Peyer's patch (tissue), 4 donors: ENCODE measurements at regions not wholly inside any gene's neighbourhood (a gene's known extent, or its start where the extent isn't known, plus 50 kb on each side); places are given as distances from the start of the nearest gene placed in this dataset.

Experiments
- DNase-seq, 3 donors: peaks; one replicate each; pipeline ENCODE4 v3.0.0-alpha.2; 2017 to 2019
- H3K27ac ChIP-seq, 4 donors: fragments of 200-600 bp; sonication (generic); one replicate each; pipeline ENCODE4 v1.5.1; 2016 to 2019
- H3K27me3 ChIP-seq, 2 donors: fragments of 200-600 bp; sonication (generic); one replicate each; pipeline ENCODE4 v1.5.1; 2019
- H3K36me3 ChIP-seq, 3 donors: fragments of 200-600 bp; sonication (generic); one replicate each; pipeline ENCODE4 v1.5.1; 2016 to 2019
- H3K4me1 ChIP-seq, 4 donors: fragments of 200-600 bp; sonication (generic); one replicate each; pipeline ENCODE4 v1.5.1; 2016 to 2019
- H3K4me3 ChIP-seq, 4 donors: fragments of 200-600 bp; sonication (generic); 1 replicate in 3 of 4; 2 replicates in 1 of 4; pipeline ENCODE4 v1.5.1; 2016 to 2019; ENCODE audit warnings: mild to moderate bottlenecking in 1 of 4
- H3K9me3 ChIP-seq, 4 donors: fragments of 200-600 bp; sonication (generic); one replicate each; pipeline ENCODE4 v1.5.1; 2016 to 2019; ENCODE audit warnings: mild to moderate bottlenecking in 1 of 4
- POLR2A ChIP-seq, 2 donors: fragments of 450-650 bp; IDR thresholded peaks; one replicate each; pipeline ENCODE4 v1.5.1; 2017; ENCODE audit warnings: antibody characterized with exemption in 2 of 2, mild to moderate bottlenecking in 2 of 2, moderate library complexity in 2 of 2
- TF ChIP-seq, protein P1 (sequence below), 6 experiments: fragments of 450-650 bp in 4 of 6; fragments of 200-600 bp in 2 of 6; sonication (generic) in 1 of 6; IDR thresholded peaks; one replicate each; pipeline ENCODE4 v1.5.1; 2017 to 2019; ENCODE audit warnings: antibody characterized with exemption in 6 of 6, mild to moderate bottlenecking in 3 of 6, moderate library complexity in 1 of 6

DNA sequence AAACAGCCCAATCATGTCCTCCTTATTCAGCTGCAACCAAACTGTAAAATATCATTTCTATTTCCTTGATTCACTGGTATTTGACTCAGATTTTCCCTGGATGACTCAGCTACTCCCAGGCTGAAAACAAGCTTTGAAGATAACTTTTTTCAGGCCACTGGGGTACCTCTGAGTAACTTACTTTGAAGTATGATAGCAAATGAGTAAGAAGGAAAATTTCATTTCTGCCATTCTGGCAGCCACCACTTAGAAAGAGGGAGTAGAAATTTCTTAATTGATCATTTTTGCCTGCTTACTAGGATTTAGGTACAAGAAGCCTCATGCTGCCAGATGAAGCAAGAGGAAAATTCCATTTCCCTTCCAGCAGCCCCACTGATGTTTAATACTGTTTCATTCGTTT lies 247.4 kb downstream of the PRELID2 start:
- Histone ChIP-seq H3K27ac (no peak overlapping the region), H3K4me3 (no peak overlapping the region), H3K27me3 (no peaks in the 10 kb centered on the region), H3K36me3 (no peaks in the 10 kb centered on the region), H3K9me3 (no peaks in the 10 kb centered on the region), H3K4me1 (peaks cover 0 to 12% (median 0%) of the 10 kb centered on the region in 4 donors)
- TF ChIP-seq, protein P1, sequence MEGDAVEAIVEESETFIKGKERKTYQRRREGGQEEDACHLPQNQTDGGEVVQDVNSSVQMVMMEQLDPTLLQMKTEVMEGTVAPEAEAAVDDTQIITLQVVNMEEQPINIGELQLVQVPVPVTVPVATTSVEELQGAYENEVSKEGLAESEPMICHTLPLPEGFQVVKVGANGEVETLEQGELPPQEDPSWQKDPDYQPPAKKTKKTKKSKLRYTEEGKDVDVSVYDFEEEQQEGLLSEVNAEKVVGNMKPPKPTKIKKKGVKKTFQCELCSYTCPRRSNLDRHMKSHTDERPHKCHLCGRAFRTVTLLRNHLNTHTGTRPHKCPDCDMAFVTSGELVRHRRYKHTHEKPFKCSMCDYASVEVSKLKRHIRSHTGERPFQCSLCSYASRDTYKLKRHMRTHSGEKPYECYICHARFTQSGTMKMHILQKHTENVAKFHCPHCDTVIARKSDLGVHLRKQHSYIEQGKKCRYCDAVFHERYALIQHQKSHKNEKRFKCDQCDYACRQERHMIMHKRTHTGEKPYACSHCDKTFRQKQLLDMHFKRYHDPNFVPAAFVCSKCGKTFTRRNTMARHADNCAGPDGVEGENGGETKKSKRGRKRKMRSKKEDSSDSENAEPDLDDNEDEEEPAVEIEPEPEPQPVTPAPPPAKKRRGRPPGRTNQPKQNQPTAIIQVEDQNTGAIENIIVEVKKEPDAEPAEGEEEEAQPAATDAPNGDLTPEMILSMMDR (IDR thresholded peaks at IDR 0.05), result no peak
- no peak for TF ChIP-seq POLR2A (IDR thresholded peaks at IDR 0.05)
- no peak for DNase-seq

DNA sequence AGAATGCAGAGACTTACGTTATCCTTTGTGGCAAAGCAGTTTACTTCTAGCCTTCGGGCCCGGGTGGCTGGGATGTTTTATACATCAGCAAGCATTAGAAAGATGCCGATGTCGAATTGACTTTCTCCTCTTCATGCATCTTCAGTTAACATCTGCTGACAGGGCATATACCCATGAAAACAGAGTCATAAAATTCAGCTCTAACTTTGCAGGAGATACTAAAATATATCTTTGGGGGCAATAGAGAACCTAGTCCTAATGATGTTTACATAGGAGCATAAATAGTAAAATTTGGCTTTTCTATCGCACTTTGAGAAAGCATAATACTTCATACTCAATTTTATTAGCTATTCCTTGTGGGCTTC lies 247.9 kb downstream of the PRELID2 start:
- DNase-seq, result no peak
- no peaks in the 10 kb centered on the region for H3K9me3 ChIP-seq
- peaks cover 0 to 12% (median 0%) of the 10 kb centered on the region in 4 donors for H3K4me1 ChIP-seq
- peak overlapping the region in 1 of 4 donors; percentile 62 for H3K27ac ChIP-seq
- H3K4me3 ChIP-seq, result no peak overlapping the region
- no peaks in the 10 kb centered on the region for H3K27me3 ChIP-seq
- no peak for TF ChIP-seq POLR2A (IDR thresholded peaks at IDR 0.05)
- TF ChIP-seq, protein P1 (IDR thresholded peaks at IDR 0.05), result no peak
- no peaks in the 10 kb centered on the region for H3K36me3 ChIP-seq

DNA sequence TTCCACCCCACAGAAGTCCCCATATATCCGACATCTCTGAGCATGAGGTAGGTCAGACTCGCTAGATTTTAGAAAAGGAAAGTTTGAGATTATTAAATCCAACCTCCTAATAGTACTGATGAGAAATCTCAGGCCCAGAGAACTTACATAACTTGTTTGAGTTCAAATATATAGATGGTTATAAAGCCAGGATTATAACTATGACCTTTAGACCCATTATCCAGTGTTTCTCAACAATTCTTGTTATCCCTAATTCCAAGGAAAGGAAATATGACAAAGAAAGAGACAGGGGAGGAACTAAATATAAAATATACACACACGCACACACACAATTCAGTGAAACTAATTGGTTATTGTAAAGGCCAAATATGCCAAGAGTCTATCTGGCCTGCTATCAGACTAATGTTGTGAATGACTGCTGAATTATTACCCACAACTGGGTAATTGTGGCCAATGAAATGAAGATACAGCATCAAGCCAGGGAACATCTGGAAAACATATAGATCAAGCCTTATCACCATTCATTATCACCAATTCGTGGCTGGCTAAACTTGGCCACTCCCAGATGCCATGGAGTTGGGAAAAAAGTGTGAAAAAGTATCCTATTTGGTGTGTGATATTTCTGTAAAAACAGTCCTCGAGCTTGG lies 248.4 kb downstream of the PRELID2 start:
- H3K27me3 ChIP-seq, result no peaks in the 10 kb centered on the region
- no peaks in the 10 kb centered on the region for H3K36me3 ChIP-seq
- no peaks in the 10 kb centered on the region for H3K9me3 ChIP-seq
- peak overlapping the region in 2 of 4 donors; percentile 4 to 62 for H3K27ac ChIP-seq
- H3K4me1 ChIP-seq, result peaks cover 0 to 12% (median 0%) of the 10 kb centered on the region in 4 donors
- no peak for DNase-seq
- TF ChIP-seq, protein P1 (IDR thresholded peaks at IDR 0.05), result no peak
- TF ChIP-seq POLR2A (IDR thresholded peaks at IDR 0.05), result no peak
- no peak overlapping the region for H3K4me3 ChIP-seq

DNA sequence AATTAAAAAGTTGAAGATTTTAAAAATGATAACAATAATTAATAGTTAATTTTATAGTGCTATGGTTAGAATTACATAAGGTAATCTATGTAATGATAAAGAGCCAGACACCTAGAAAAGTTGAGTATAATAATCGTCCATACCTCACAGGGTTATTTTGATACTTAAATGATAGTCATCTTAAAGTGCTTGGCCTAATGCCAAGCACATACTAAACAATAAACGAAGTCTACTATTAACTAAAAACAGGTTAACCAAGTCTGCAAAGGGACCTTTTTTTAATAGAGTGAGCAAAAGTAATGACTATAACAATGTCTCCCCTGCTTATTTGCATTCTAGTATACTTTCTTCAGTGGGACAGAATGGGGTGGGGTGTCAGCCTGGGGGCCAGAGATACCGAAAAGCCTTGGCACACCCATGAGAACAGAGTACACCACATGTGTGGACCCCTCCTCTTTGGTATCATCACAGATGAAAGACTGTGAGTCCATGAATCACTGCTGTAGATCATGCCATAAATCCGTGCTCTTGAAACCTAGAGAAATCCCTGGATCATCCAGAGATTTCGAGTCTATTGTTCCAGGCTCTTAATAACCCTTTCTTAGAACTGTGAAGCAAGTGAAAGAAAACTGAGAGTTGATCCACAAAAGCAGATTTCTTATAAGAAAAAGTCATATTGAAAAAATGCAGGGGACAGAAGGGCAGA lies 249.5 kb downstream of the PRELID2 start:
- DNase-seq, result no peak
- H3K27me3 ChIP-seq, result no peaks in the 10 kb centered on the region
- H3K4me3 ChIP-seq, result no peak overlapping the region
- H3K36me3 ChIP-seq, result no peaks in the 10 kb centered on the region
- TF ChIP-seq, protein P1 (IDR thresholded peaks at IDR 0.05), result no peak
- no peak for TF ChIP-seq POLR2A (IDR thresholded peaks at IDR 0.05)
- peak overlapping the region in 2 of 4 donors; percentile 4 to 57 for H3K27ac ChIP-seq
- no peaks in the 10 kb centered on the region for H3K9me3 ChIP-seq
- H3K4me1 ChIP-seq, result peaks cover 0 to 12% (median 0%) of the 10 kb centered on the region in 4 donors

DNA sequence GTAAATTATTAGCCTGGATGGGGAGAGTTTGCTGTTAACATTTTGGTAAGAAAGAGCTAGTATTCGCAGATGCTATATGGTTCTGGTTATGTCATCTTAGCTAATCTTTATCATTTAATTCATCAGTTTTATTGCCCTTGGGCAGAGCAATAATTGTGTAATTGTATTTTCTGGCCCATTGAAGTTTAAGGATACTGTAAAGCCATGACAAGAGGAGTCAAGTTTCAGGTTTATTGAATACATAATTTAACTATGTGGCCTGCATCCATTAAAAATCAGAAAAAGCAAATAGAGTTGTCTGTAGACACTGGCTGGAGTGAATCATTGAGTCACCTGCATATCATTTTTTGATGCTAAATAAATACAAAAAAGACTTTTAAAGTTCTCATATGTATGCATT lies 255.8 kb downstream of the PRELID2 start:
- H3K4me1 ChIP-seq, result peaks cover 0 to 4% (median 0%) of the 10 kb centered on the region in 4 donors
- DNase-seq, result no peak
- H3K27ac ChIP-seq, result no peak overlapping the region
- H3K9me3 ChIP-seq, result peaks cover 0 to 4% (median 0%) of the 10 kb centered on the region in 4 donors
- no peaks in the 10 kb centered on the region for H3K27me3 ChIP-seq
- TF ChIP-seq, protein P1 (IDR thresholded peaks at IDR 0.05), result no peak
- no peak for TF ChIP-seq POLR2A (IDR thresholded peaks at IDR 0.05)
- H3K36me3 ChIP-seq, result no peaks in the 10 kb centered on the region
- H3K4me3 ChIP-seq, result no peak overlapping the region
